A673 (cell line): ENCODE measurements at regions not wholly inside any gene's neighbourhood (a gene's known extent, or its start where the extent isn't known, plus 50 kb on each side); places are given as distances from the start of the nearest gene placed in this dataset.
"Not testable (repeated sequence)": the region's sequence is repeated elsewhere in the genome, so short reads cannot be mapped to it uniquely, and the experiment has no call there.

Experiments used
- BruUV-seq: library from RNA; stranded (reverse); fragments of 400-500 nt; replicated peaks from 2 replicates; lab custom pipeline; 2021; lab: Mats Ljungman, UMichigan
- CTCF ChIA-PET: fragments of 300-600 bp; sonication (Branson Sonifier 250); formaldehyde crosslinking; loops from one replicate; lab custom pipeline; 2022; ENCODE audit warnings: antibody characterized with exemption; lab: Charles Lee
- POLR2A ChIA-PET: fragments of 300-600 bp; sonication (Branson Sonifier 250); formaldehyde crosslinking; loops from one replicate; lab custom pipeline; 2022; ENCODE audit warnings: antibody characterized with exemption; ENCODE audit not compliant: low non-redundant PET; lab: Charles Lee
- DNase-seq: peaks from one replicate; pipeline ENCODE4 v3.0.0-alpha.2; 2015; ENCODE audit warnings: low spot score
- H3K27ac ChIP-seq: fragments of 200-600 bp; sonication (generic); 2 replicates; pipeline ENCODE4 v1.5.1; 2016; ENCODE audit warnings: mixed run types, low read depth, mild to moderate bottlenecking, mixed read lengths, antibody characterized with exemption, low read length; ENCODE audit not compliant: poor library complexity, severe bottlenecking
- H3K27me3 ChIP-seq: fragments of 200-600 bp; sonication (generic); replicated peaks from 2 replicates; pipeline ENCODE4 v1.6.1; 2017; ENCODE audit warnings: mixed run types, low read depth, mild to moderate bottlenecking, mixed read lengths, antibody characterized with exemption, low read length; ENCODE audit not compliant: insufficient read depth, poor library complexity
- H3K36me3 ChIP-seq: fragments of 200-600 bp; sonication (generic); 2 replicates; pipeline ENCODE4 v1.6.1; 2016; ENCODE audit warnings: mixed run types, mild to moderate bottlenecking, mixed read lengths, antibody characterized with exemption, low read length; ENCODE audit not compliant: insufficient read depth, poor library complexity, severe bottlenecking
- H3K4me1 ChIP-seq: fragments of 200-600 bp; sonication (generic); 2 replicates; pipeline ENCODE4 v1.6.1; 2017; ENCODE audit warnings: mixed run types, mild to moderate bottlenecking, mixed read lengths, antibody characterized with exemption, low read length; ENCODE audit not compliant: insufficient read depth, poor library complexity, severe bottlenecking
- H3K4me3 ChIP-seq: fragments of 200-600 bp; sonication (generic); 2 replicates; pipeline ENCODE4 v1.5.1; 2016; ENCODE audit warnings: low read depth, mixed run types, mild to moderate bottlenecking, mixed read lengths, low read length; ENCODE audit not compliant: poor library complexity, severe bottlenecking
- H3K9me3 ChIP-seq: fragments of 200-600 bp; sonication (generic); 2 replicates; pipeline ENCODE4 v1.6.1; 2016; ENCODE audit warnings: mixed run types, low read depth, mild to moderate bottlenecking, mixed read lengths, antibody characterized with exemption, low read length; ENCODE audit not compliant: poor library complexity, severe bottlenecking
- EZH2 ChIP-seq: fragments of 200-600 bp; sonication (generic); IDR thresholded peaks from 2 replicates; pipeline ENCODE4 v1.6.1; 2017; ENCODE audit warnings: borderline replicate concordance, low read depth, mild to moderate bottlenecking, mixed read lengths, antibody characterized with exemption, low read length; ENCODE audit not compliant: poor library complexity, severe bottlenecking
- intact Hi-C: fragments of 100-400 bp; cut with micrococcal nuclease; formaldehyde crosslinking; loops from one replicate; pipeline ENCODE4 v1.10.0; 2022; ENCODE audit not compliant: unreplicated experiment
- TF ChIP-seq, protein P1 (sequence below): fragments of 300-800, 200-600 bp; sonication (generic); conservative IDR thresholded peaks from 2 replicates; pipeline ENCODE4 v1.5.1; 2017; ENCODE audit warnings: low read depth, mild to moderate bottlenecking, antibody characterized with exemption, low read length, moderate library complexity, mixed read lengths

DNA sequence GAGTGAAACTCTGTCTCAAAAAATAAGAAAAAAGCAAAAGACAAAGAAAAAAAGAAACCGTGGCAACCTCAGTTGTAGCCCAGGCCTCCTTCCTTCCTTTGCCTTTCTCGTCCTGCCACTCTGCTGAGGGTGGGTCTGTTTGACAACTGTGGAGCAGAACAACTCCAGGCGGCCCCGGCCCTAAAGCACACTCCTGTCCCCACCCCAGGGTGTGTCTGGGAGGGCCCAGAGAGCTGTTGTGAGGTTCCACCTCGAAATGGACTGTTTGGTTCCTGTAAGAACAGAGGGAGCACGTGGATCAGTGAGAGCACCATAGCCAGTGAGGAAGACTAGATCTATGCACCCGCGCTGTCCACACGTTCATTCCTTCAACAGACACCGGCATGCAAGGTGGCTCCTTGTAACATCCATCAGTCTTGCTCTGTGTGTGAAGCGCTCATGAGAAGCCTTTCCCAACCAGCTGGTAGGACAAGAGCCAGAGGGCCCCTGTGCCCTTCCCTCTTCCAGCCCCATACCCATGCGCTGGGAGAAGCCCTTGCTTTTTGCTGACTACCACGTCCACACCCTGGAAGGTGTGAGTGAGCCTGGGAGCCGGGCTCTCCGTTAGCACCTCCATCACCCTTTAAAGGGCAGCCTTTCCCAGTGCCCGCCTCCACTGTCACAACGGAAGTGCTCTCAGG is 61.6 kb downstream of the SOWAHC start:
- no peaks in the 10 kb centered on the region for H3K36me3 ChIP-seq
- H3K27ac ChIP-seq: no peak overlapping the region
- ChIA-PET POLR2A (no interaction called here), CTCF (no interaction called here)
- no peaks in the 10 kb centered on the region for H3K9me3 ChIP-seq
- no peak overlapping the region for H3K4me3 ChIP-seq
- DNase-seq: no peak
- BruUV-seq: no TSS peak
- intact Hi-C loops: no loop called here
- no peaks in the 10 kb centered on the region for H3K27me3 ChIP-seq
- TF ChIP-seq, protein P1, sequence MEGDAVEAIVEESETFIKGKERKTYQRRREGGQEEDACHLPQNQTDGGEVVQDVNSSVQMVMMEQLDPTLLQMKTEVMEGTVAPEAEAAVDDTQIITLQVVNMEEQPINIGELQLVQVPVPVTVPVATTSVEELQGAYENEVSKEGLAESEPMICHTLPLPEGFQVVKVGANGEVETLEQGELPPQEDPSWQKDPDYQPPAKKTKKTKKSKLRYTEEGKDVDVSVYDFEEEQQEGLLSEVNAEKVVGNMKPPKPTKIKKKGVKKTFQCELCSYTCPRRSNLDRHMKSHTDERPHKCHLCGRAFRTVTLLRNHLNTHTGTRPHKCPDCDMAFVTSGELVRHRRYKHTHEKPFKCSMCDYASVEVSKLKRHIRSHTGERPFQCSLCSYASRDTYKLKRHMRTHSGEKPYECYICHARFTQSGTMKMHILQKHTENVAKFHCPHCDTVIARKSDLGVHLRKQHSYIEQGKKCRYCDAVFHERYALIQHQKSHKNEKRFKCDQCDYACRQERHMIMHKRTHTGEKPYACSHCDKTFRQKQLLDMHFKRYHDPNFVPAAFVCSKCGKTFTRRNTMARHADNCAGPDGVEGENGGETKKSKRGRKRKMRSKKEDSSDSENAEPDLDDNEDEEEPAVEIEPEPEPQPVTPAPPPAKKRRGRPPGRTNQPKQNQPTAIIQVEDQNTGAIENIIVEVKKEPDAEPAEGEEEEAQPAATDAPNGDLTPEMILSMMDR: no peak
- H3K4me1 ChIP-seq: no peaks in the 10 kb centered on the region

DNA sequence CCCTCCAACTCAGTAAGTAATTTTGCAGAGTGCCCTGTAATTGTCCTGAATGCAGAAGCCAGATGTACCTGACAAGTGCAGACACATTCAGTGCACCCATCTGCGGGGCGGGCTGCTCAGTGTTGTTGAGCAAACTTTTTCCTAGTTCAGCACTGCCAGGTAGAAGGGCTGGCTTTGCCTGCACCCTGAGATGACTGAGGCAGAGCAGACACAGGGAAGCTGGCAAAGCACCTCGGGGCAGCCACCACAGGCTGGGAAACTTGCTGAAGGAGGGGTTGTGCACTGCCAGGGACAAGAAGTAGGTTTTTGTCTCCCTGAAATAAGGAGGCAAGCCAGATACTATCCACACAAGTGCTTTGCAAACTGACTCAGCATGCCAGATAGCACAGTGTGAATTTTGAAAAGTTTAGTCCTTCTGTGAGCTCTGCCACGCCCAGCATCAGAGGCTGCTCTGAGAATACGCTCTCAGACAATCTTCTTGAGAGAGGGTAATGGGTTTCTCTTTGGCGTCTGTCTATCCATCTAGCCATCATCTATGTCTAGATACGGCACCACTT is 62.3 kb downstream of the SOWAHC start:
- H3K4me1 ChIP-seq: no peaks in the 10 kb centered on the region
- no peak overlapping the region for H3K4me3 ChIP-seq
- no peak for TF ChIP-seq EZH2
- TF ChIP-seq, protein P1: no peak
- CTCF ChIA-PET: no interaction called here
- H3K27me3 ChIP-seq: no peaks in the 10 kb centered on the region
- H3K27ac ChIP-seq: no peak overlapping the region
- H3K36me3 ChIP-seq: no peaks in the 10 kb centered on the region
- POLR2A ChIA-PET: no interaction called here
- no peak for DNase-seq
- no TSS peak for BruUV-seq
- no peaks in the 10 kb centered on the region for H3K9me3 ChIP-seq
- intact Hi-C loops: no loop called here

DNA sequence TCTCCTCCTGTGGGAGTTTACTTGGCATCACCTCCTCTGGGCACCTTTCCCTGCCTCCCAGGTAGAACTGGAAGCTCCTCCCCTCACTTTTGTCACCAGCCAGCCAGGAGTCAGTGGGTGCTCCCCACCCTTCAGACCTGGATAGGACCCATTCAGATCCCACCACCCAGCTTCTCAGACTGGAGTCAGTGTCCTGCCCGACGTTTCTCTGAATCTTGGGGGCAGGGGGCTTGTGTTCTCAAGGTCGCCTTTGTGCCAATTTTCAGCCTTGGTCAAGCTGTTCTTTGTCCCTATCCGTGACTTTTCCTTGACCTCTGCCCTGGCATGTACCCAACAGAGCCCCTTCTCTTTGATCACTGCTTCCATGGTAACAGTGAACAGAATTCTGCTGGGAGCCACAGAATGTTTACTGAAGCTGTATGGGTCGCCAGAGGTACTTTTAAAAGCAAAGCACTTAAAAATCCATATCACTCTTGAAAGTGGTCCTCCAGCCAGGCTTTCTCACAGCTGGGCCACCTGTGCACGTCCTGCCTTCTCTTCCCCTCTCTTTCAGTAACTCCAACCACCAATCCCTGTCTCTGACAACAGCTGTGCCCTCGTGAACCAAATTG is 63.1 kb downstream of the SOWAHC start:
- POLR2A ChIA-PET, CTCF ChIA-PET, intact Hi-C loops, H3K27ac ChIP-seq, H3K9me3 ChIP-seq, DNase-seq, H3K27me3 ChIP-seq, H3K4me3 ChIP-seq, BruUV-seq, H3K36me3 ChIP-seq, H3K4me1 ChIP-seq: not testable (repeated sequence)
